Loucy (cell line): ENCODE measurements at regions not wholly inside any gene's neighbourhood (a gene's known extent, or its start where the extent isn't known, plus 50 kb on each side); places are given as distances from the start of the nearest gene placed in this dataset.

Experiments used
- H2AFZ ChIP-seq: fragments of 200-600 bp; sonication (generic); 2 replicates; pipeline ENCODE4 v1.6.0; 2016; ENCODE audit warnings: antibody characterized with exemption, mild to moderate bottlenecking, low read length, moderate library complexity
- H3F3A ChIP-seq: fragments of 200-600 bp; 2 replicates; pipeline ENCODE4 v1.6.0; 2016; ENCODE audit warnings: antibody characterized with exemption, low read depth, mild to moderate bottlenecking
- H3K27me3 ChIP-seq: fragments of 200-600 bp; sonication (generic); 2 replicates; pipeline ENCODE4 v1.6.1; 2014; ENCODE audit warnings: low read length, mild to moderate bottlenecking; ENCODE audit not compliant: insufficient read depth, poor library complexity, severe bottlenecking
- H3K36me3 ChIP-seq: fragments of 200-600 bp; sonication (generic); 2 replicates; pipeline ENCODE4 v1.6.1; 2016; ENCODE audit warnings: low read length; ENCODE audit not compliant: insufficient read depth
- H3K4me1 ChIP-seq: fragments of 200-600 bp; sonication (generic); 2 replicates; pipeline ENCODE4 v1.5.1; 2014; ENCODE audit warnings: low read length, mild to moderate bottlenecking; ENCODE audit not compliant: insufficient read depth, poor library complexity, severe bottlenecking
- H3K4me2 ChIP-seq: fragments of 200-600 bp; sonication (generic); 2 replicates; pipeline ENCODE4 v1.6.0; 2014; ENCODE audit warnings: antibody characterized with exemption, low read length, low read depth, mild to moderate bottlenecking; ENCODE audit not compliant: poor library complexity, severe bottlenecking
- H3K4me3 ChIP-seq: fragments of 200-600 bp; sonication (generic); 2 replicates; pipeline ENCODE4 v1.5.1; 2014; ENCODE audit warnings: low read length, mild to moderate bottlenecking, mixed read lengths; ENCODE audit not compliant: poor library complexity, severe bottlenecking
- H3K79me2 ChIP-seq: fragments of 200-600 bp; sonication (generic); 2 replicates; pipeline ENCODE4 v1.6.1; 2014; ENCODE audit warnings: low read length; ENCODE audit not compliant: insufficient read depth
- H3K9ac ChIP-seq: fragments of 200-600 bp; sonication (generic); 2 replicates; pipeline ENCODE4 v1.6.0; 2014; ENCODE audit warnings: mild to moderate bottlenecking, low read depth, low read length, moderate library complexity; ENCODE audit not compliant: poor library complexity, severe bottlenecking
- H3K9me2 ChIP-seq: fragments of 200-600 bp; sonication (generic); replicated peaks from 2 replicates; pipeline ENCODE4 v1.6.1; 2016; ENCODE audit warnings: low read depth, low read length, mixed read lengths
- H3K9me3 ChIP-seq: fragments of 200-600 bp; sonication (generic); 2 replicates; pipeline ENCODE4 v1.6.1; 2014; ENCODE audit warnings: mild to moderate bottlenecking, antibody characterized with exemption, low read length, low read depth; ENCODE audit not compliant: insufficient read depth
- H4K20me1 ChIP-seq: fragments of 200-600 bp; sonication (generic); 2 replicates; pipeline ENCODE4 v1.6.0; 2014; ENCODE audit warnings: antibody characterized with exemption, low read length, mild to moderate bottlenecking; ENCODE audit not compliant: insufficient read depth, poor library complexity, severe bottlenecking
- EZH2phosphoT487 ChIP-seq: fragments of 200-600 bp; IDR thresholded peaks from 2 replicates; pipeline ENCODE4 v1.6.1; 2018; ENCODE audit warnings: antibody characterized with exemption, mild to moderate bottlenecking, moderate library complexity, borderline replicate concordance
- TF ChIP-seq, protein P1 (sequence below): fragments of 200-600 bp; sonication (generic); conservative IDR thresholded peaks from 2 replicates; pipeline ENCODE4 v1.5.1; 2014; ENCODE audit warnings: mild to moderate bottlenecking, antibody characterized with exemption, low read length

- Histone ChIP-seq H2AFZ (no peak overlapping the region), H3K4me2 (no peak overlapping the region), H3K27me3 (no peaks in the 10 kb centered on the region), H4K20me1 (no peaks in the 10 kb centered on the region), H3K9me3 (no peaks in the 10 kb centered on the region), H3K36me3 (no peaks in the 10 kb centered on the region), H3K4me3 (no peak overlapping the region), H3K9me2 (no peaks in the 10 kb centered on the region), H3F3A (no peaks in the 10 kb centered on the region), H3K9ac (no peak overlapping the region), H3K79me2 (no peaks in the 10 kb centered on the region), H3K4me1 (no peaks in the 10 kb centered on the region)
- TF ChIP-seq, protein P1, sequence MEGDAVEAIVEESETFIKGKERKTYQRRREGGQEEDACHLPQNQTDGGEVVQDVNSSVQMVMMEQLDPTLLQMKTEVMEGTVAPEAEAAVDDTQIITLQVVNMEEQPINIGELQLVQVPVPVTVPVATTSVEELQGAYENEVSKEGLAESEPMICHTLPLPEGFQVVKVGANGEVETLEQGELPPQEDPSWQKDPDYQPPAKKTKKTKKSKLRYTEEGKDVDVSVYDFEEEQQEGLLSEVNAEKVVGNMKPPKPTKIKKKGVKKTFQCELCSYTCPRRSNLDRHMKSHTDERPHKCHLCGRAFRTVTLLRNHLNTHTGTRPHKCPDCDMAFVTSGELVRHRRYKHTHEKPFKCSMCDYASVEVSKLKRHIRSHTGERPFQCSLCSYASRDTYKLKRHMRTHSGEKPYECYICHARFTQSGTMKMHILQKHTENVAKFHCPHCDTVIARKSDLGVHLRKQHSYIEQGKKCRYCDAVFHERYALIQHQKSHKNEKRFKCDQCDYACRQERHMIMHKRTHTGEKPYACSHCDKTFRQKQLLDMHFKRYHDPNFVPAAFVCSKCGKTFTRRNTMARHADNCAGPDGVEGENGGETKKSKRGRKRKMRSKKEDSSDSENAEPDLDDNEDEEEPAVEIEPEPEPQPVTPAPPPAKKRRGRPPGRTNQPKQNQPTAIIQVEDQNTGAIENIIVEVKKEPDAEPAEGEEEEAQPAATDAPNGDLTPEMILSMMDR, result no peak
- no peak for TF ChIP-seq EZH2phosphoT487
Measured at GRCh38 chr2:31735716-31736115, 155.0 kb upstream of the SRD5A2 start.

- no peak overlapping the region for H2AFZ ChIP-seq
- H3K79me2 ChIP-seq, result no peaks in the 10 kb centered on the region
- no peak overlapping the region for H3K4me2 ChIP-seq
- TF ChIP-seq EZH2phosphoT487, result no peak
- TF ChIP-seq, protein P1, result peak; percentile 69
- H4K20me1 ChIP-seq, result no peaks in the 10 kb centered on the region
- no peaks in the 10 kb centered on the region for H3F3A ChIP-seq
- no peaks in the 10 kb centered on the region for H3K9me3 ChIP-seq
- no peaks in the 10 kb centered on the region for H3K27me3 ChIP-seq
- no peaks in the 10 kb centered on the region for H3K36me3 ChIP-seq
- H3K4me3 ChIP-seq, result no peak overlapping the region
- no peak overlapping the region for H3K9ac ChIP-seq
- no peaks in the 10 kb centered on the region for H3K4me1 ChIP-seq
- H3K9me2 ChIP-seq, result no peaks in the 10 kb centered on the region
Measured at GRCh38 chr2:31729442-31730092, 148.8 kb upstream of the SRD5A2 start.

GRCh38 chr2:31729065-31729439, 148.3 kb upstream of the SRD5A2 start:
- Histone ChIP-seq H3K9me3 (no peaks in the 10 kb centered on the region), H3K4me1 (no peaks in the 10 kb centered on the region), H3K79me2 (no peaks in the 10 kb centered on the region), H3F3A (no peaks in the 10 kb centered on the region), H3K36me3 (no peaks in the 10 kb centered on the region), H3K27me3 (no peaks in the 10 kb centered on the region), H4K20me1 (no peaks in the 10 kb centered on the region), H2AFZ (no peak overlapping the region), H3K9me2 (no peaks in the 10 kb centered on the region), H3K4me3 (no peak overlapping the region), H3K4me2 (no peak overlapping the region), H3K9ac (no peak overlapping the region)
- TF ChIP-seq EZH2phosphoT487, result no peak
- TF ChIP-seq, protein P1, result no peak
